Activated T-cell treated with anti-CD3 and anti-CD28 coated beads, Interleukin-2, amount 50 U/mL, for 4 hours (primary cell): ENCODE measurements at regions not wholly inside any gene's neighbourhood (a gene's known extent, or its start where the extent isn't known, plus 50 kb on each side); places are given as distances from the start of the nearest gene placed in this dataset.
"Not testable (repeated sequence)": the region's sequence is repeated elsewhere in the genome, so short reads cannot be mapped to it uniquely, and the experiment has no call there.

Source experiments
- ATAC-seq, 2 donors: fragments of 200-7000 bp; cut with Tn5 transposase; one replicate each; pipeline ENCODE4 v1.10.0; 2021
- DNase-seq: peaks from one replicate; pipeline ENCODE4 v3.0.0-alpha.2; 2020
- H3K27me3 Mint-ChIP-seq: one replicate; pipeline ENCODE4 v1.8.0; 2021; ENCODE audit warnings: low read depth, mixed read lengths
- H3K36me3 Mint-ChIP-seq: one replicate; pipeline ENCODE4 v1.8.0; 2022; ENCODE audit warnings: mixed read lengths; ENCODE audit not compliant: insufficient read depth
- H3K4me1 Mint-ChIP-seq: one replicate; pipeline ENCODE4 v1.8.0; 2021; ENCODE audit warnings: low read depth, mixed read lengths
- H3K4me3 Mint-ChIP-seq: one replicate; pipeline ENCODE4 v1.8.0; 2021; ENCODE audit warnings: mild to moderate bottlenecking, moderate library complexity, mixed read lengths
- H3K9me3 Mint-ChIP-seq: one replicate; pipeline ENCODE4 v1.8.0; 2021; ENCODE audit warnings: mixed read lengths

- DNase-seq, result no peak
- Mint-ChIP-seq H3K4me1 (no peaks in the 10 kb centered on the region), H3K27me3 (no peaks in the 10 kb centered on the region)
Observed at GRCh38 chr16:87028481-87029320, 288.5 kb downstream of the C16orf95 start.

GRCh38 chr16:87032554-87032953, 284.6 kb downstream of the C16orf95 start:
- H3K4me3 Mint-ChIP-seq, result no peak overlapping the region
- ATAC-seq, result no peak
- H3K4me1 Mint-ChIP-seq, result no peaks in the 10 kb centered on the region
- H3K9me3 Mint-ChIP-seq, result no peaks in the 10 kb centered on the region
- no peak for DNase-seq
- no peaks in the 10 kb centered on the region for H3K36me3 Mint-ChIP-seq
- H3K27me3 Mint-ChIP-seq, result no peaks in the 10 kb centered on the region

More at GRCh38 chr16:87028481-87029320, 288.5 kb downstream of the C16orf95 start:
- no peaks in the 10 kb centered on the region for H3K36me3 Mint-ChIP-seq
- ATAC-seq, result no peak
- H3K9me3 Mint-ChIP-seq, result no peaks in the 10 kb centered on the region
- no peak overlapping the region for H3K4me3 Mint-ChIP-seq

- H3K4me3 Mint-ChIP-seq, result no peak overlapping the region
- no peak for DNase-seq
- no peak for ATAC-seq
- H3K27me3 Mint-ChIP-seq, result no peaks in the 10 kb centered on the region
- H3K4me1 Mint-ChIP-seq, result no peaks in the 10 kb centered on the region
- H3K9me3 Mint-ChIP-seq, result no peaks in the 10 kb centered on the region
- no peaks in the 10 kb centered on the region for H3K36me3 Mint-ChIP-seq
Observed at GRCh38 chr16:87033021-87033471, 284.1 kb downstream of the C16orf95 start.

GRCh38 chr16:87033541-87034300, 283.5 kb downstream of the C16orf95 start:
- DNase-seq, result no peak
- H3K4me3 Mint-ChIP-seq, result no peak overlapping the region

GRCh38 chr16:87034317-87034716, 282.9 kb downstream of the C16orf95 start:
- Mint-ChIP-seq H3K27me3 (no peaks in the 10 kb centered on the region), H3K9me3 (no peaks in the 10 kb centered on the region), H3K4me3 (no peak overlapping the region), H3K36me3 (no peaks in the 10 kb centered on the region), H3K4me1 (no peaks in the 10 kb centered on the region)
- no peak for ATAC-seq
- no peak for DNase-seq

More at GRCh38 chr16:87033541-87034300, 283.5 kb downstream of the C16orf95 start:
- Mint-ChIP-seq H3K9me3 (no peaks in the 10 kb centered on the region), H3K27me3 (no peaks in the 10 kb centered on the region), H3K4me1 (no peaks in the 10 kb centered on the region), H3K36me3 (no peaks in the 10 kb centered on the region)
- no peak for ATAC-seq

- Mint-ChIP-seq H3K4me3 (no peak overlapping the region), H3K27me3 (no peaks in the 10 kb centered on the region), H3K4me1 (no peaks in the 10 kb centered on the region), H3K9me3 (no peaks in the 10 kb centered on the region), H3K36me3 (no peaks in the 10 kb centered on the region)
- DNase-seq (no peak), ATAC-seq (no peak)
Observed at GRCh38 chr16:87035053-87035452, 282.1 kb downstream of the C16orf95 start.

GRCh38 chr16:87037012-87037411, 280.2 kb downstream of the C16orf95 start:
- ATAC-seq, result no peak
- H3K4me3 Mint-ChIP-seq, result no peak overlapping the region
- no peak for DNase-seq
- no peaks in the 10 kb centered on the region for H3K27me3 Mint-ChIP-seq
- no peaks in the 10 kb centered on the region for H3K36me3 Mint-ChIP-seq
- no peaks in the 10 kb centered on the region for H3K4me1 Mint-ChIP-seq
- no peaks in the 10 kb centered on the region for H3K9me3 Mint-ChIP-seq

GRCh38 chr16:87038528-87038927, 278.7 kb downstream of the C16orf95 start:
- not testable (repeated sequence) for ATAC-seq, H3K27me3 Mint-ChIP-seq, H3K36me3 Mint-ChIP-seq, H3K4me1 Mint-ChIP-seq, H3K9me3 Mint-ChIP-seq, H3K4me3 Mint-ChIP-seq, DNase-seq

- no peak for ATAC-seq
- DNase-seq, result no peak
- no peaks in the 10 kb centered on the region for H3K9me3 Mint-ChIP-seq
- H3K36me3 Mint-ChIP-seq, result no peaks in the 10 kb centered on the region
- no peaks in the 10 kb centered on the region for H3K4me1 Mint-ChIP-seq
- H3K27me3 Mint-ChIP-seq, result no peaks in the 10 kb centered on the region
- H3K4me3 Mint-ChIP-seq, result no peak overlapping the region
Observed at GRCh38 chr16:87040169-87041117, 276.7 kb downstream of the C16orf95 start.

- ATAC-seq (no peak), DNase-seq (no peak)
- H3K27me3 Mint-ChIP-seq, result no peaks in the 10 kb centered on the region
- H3K36me3 Mint-ChIP-seq, result no peaks in the 10 kb centered on the region
- H3K4me3 Mint-ChIP-seq, result no peak overlapping the region
- no peaks in the 10 kb centered on the region for H3K4me1 Mint-ChIP-seq
- H3K9me3 Mint-ChIP-seq, result no peaks in the 10 kb centered on the region
Observed at GRCh38 chr16:87041286-87041685, 275.9 kb downstream of the C16orf95 start.

- ATAC-seq (no peak), DNase-seq (no peak)
- Mint-ChIP-seq H3K4me1 (no peaks in the 10 kb centered on the region), H3K27me3 (no peaks in the 10 kb centered on the region), H3K4me3 (no peak overlapping the region), H3K36me3 (no peaks in the 10 kb centered on the region), H3K9me3 (no peaks in the 10 kb centered on the region)
Observed at GRCh38 chr16:87042551-87043230, 274.5 kb downstream of the C16orf95 start.

GRCh38 chr16:87043231-87044031, 273.8 kb downstream of the C16orf95 start:
- H3K36me3 Mint-ChIP-seq, result no peaks in the 10 kb centered on the region
- ATAC-seq (no peak), DNase-seq (no peak)
- H3K27me3 Mint-ChIP-seq, result no peaks in the 10 kb centered on the region
- H3K9me3 Mint-ChIP-seq, result no peaks in the 10 kb centered on the region
- no peaks in the 10 kb centered on the region for H3K4me1 Mint-ChIP-seq
- no peak overlapping the region for H3K4me3 Mint-ChIP-seq

- Mint-ChIP-seq H3K4me3 (no peak overlapping the region), H3K4me1 (no peaks in the 10 kb centered on the region), H3K27me3 (no peaks in the 10 kb centered on the region), H3K9me3 (no peaks in the 10 kb centered on the region), H3K36me3 (no peaks in the 10 kb centered on the region)
- DNase-seq (no peak), ATAC-seq (no peak)
Observed at GRCh38 chr16:87044032-87044382, 273.2 kb downstream of the C16orf95 start.
